ENCODE measurements at regions not wholly inside any gene's neighbourhood (a gene's known extent, or its start where the extent isn't known, plus 50 kb on each side); places are given as distances from the start of the nearest gene placed in this dataset.

DNA sequence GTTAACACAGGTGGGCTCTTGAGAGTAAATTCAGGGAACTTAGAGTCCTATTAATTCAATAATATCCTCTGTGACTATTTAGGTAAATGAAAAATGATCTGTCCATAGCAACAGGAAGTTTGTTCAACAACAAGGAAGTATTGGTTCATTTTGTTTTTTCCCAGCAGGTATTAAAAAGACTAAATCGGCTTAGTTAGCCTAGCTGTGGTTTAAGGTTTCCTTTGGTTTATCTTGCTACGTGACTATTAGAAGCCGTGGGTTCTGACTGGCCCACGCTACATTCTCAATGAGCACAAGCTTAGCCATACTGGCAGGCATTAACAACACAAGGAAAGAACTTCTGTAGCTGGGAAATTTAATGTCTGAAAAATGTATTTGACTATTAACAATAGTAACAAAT, 168.8 kb upstream of the HS3ST1 start:
- TF ChIP-seq EP300 (conservative IDR thresholded peaks at IDR 0.05; ENCODE audit: poor library complexity, severe bottlenecking), result no peak
- TF ChIP-seq RAD21 (conservative IDR thresholded peaks at IDR 0.05), result no peak
- TF ChIP-seq, protein P1, sequence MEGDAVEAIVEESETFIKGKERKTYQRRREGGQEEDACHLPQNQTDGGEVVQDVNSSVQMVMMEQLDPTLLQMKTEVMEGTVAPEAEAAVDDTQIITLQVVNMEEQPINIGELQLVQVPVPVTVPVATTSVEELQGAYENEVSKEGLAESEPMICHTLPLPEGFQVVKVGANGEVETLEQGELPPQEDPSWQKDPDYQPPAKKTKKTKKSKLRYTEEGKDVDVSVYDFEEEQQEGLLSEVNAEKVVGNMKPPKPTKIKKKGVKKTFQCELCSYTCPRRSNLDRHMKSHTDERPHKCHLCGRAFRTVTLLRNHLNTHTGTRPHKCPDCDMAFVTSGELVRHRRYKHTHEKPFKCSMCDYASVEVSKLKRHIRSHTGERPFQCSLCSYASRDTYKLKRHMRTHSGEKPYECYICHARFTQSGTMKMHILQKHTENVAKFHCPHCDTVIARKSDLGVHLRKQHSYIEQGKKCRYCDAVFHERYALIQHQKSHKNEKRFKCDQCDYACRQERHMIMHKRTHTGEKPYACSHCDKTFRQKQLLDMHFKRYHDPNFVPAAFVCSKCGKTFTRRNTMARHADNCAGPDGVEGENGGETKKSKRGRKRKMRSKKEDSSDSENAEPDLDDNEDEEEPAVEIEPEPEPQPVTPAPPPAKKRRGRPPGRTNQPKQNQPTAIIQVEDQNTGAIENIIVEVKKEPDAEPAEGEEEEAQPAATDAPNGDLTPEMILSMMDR (IDR thresholded peaks at IDR 0.05; ENCODE audit: poor library complexity, severe bottlenecking), result no peak
- no peak for TF ChIP-seq POLR2AphosphoS5 (IDR thresholded peaks at IDR 0.05)
- TF ChIP-seq REST (IDR thresholded peaks at IDR 0.05; ENCODE audit: borderline replicate concordance), result no peak
- TF ChIP-seq EZH2 (IDR thresholded peaks at IDR 0.05; ENCODE audit: borderline replicate concordance, insufficient read depth, low read length, poor library complexity, severe bottlenecking), result no peak
- no peak for TF ChIP-seq SMC3 (conservative IDR thresholded peaks at IDR 0.05; ENCODE audit: poor library complexity)
